ENCODE measurements at regions not wholly inside any gene's neighbourhood (a gene's known extent, or its start where the extent isn't known, plus 50 kb on each side); places are given as distances from the start of the nearest gene placed in this dataset.
"Not testable (repeated sequence)": the region's sequence is repeated elsewhere in the genome, so short reads cannot be mapped to it uniquely, and the experiment has no call there.

DNA sequence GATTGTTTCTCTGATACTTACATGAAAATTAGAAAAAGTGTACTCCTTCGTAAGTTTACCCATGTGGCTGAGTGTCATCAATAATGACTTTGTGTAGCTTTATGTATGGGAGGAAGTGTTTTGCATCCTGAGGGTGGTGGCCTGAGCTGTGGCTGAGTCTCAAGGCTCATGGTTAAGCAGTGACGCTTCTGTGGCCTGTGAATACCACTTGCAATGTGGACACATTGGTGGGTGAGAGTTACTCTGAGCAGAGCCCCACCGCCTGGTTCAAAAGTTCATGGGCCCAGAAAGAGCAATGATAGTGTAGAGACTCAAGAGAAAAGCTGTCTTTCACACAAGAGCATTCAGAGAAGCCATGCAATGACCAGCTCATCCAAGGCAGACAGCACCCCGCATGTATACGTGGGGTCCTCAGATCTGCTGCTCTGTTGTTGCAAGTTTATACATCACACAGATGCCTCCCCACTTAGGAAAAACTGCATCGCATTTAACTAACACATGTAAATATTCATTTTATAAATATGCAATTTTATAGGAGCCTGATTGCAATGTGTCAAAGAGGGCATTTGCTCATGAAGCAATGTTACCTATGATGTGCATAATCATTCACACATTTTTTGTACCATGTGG, 55.1 kb upstream of the FRMD6 start:
- DNase-seq = no peak

DNA sequence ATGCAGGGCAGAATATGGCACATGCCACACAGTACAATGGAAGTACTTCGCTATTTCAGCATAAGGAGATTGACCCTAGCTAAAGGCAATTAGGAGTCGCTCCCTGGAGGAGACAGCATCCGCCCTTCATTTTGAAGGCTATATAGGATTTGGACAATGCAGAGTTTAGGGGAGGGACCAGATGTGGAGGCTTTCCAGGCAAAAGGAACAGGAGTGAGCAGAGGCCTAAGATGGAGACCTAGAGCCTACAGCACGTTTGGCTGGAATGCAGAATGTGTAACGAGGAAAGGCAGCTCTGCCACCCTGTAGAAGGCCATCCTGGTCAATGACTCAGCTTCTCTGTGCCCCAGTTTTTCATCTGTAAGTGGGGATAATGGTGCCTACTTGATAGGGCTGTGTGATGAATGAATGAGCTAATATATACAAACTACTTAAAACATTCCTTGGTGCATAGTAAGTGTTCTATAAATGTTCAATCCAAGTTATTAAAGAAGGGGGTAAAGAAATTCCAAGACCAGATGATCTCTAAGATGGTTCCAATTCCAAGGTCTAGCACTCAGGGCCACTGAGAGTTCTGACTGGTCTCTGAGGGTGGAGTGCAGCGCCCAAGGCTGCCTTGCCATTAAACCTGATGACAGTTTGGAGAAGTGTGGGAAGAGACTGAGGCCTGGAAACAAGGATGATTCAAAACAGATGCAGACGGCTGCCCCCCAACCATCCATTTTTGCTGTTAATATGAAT, 54.3 kb upstream of the FRMD6 start:
- DNase-seq = no peak

DNA sequence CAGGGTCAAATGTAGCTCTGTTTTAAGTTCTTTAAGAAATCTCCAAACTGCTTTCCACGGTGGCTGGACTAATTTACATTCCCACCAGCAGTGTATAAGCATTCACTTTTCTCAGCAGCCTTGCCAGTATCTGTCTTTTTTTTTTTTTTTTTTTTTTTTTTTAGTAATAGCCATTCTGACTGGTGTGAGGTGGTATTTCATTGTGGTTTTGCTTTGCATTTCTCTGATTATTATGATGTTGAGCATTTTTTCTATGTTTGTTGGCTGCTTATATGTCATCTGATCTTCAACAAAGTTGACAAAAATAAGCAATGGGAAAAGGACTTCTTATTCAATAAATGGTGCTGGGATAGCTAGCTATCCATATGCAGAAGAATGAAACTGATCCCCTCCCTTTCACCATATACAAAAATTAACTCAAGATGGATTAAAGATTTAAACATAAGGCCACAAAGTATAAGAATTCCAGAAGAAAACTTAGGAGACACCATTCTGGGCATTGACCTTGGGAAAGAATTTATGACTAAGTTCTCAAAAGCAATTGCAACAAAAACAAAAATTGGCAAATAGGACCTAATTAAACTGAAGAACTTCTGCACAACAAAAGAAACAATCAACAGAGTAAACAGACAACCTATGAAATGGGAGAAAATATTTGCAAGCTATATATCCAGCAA, 52.6 kb upstream of the FRMD6 start:
- DNase-seq = not testable (repeated sequence)

DNA sequence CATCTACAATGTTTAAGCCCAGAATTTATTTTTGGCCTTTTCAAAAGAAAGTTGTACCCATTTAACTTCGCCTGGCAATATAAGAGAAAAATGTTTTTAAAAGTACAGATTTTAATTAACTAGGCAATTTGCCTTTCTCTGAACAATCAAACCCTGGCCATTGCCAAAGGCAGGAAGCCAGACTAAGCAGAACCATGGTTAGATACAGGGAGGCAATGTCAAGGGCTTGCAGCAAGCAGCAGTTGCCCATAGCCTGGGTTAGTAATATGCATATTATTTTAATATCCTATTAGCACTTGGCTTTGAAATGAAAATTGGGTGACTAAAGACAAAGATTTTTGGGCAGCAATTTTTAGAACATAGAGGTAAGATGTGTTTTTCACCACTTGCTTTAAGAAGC, 51.1 kb upstream of the FRMD6 start:
- no peak for DNase-seq

Measured in eye (tissue), 1 donor.